ENCODE measurements at regions not wholly inside any gene's neighbourhood (a gene's known extent, or its start where the extent isn't known, plus 50 kb on each side); places are given as distances from the start of the nearest gene placed in this dataset.
A peak's percentile ranks its signal among the peaks of the same experiment; 100 is the strongest.

GRCh38 chr14:49999146-49999761 is 106.4 kb downstream of the ARF6 start:
- no peak for DNase-seq (ENCODE audit: low read depth)

GRCh38 chr14:49999826-50000379 is 107.0 kb downstream of the ARF6 start:
- DNase-seq (ENCODE audit: low read depth): no peak

GRCh38 chr14:50000380-50001150 is 107.7 kb downstream of the ARF6 start:
- no peak for DNase-seq (ENCODE audit: low read depth)

GRCh38 chr14:50001151-50001998 is 108.5 kb downstream of the ARF6 start:
- DNase-seq (ENCODE audit: low read depth): no peak

GRCh38 chr14:50001999-50002925 is 109.4 kb downstream of the ARF6 start:
- no peak for DNase-seq (ENCODE audit: low read depth)

- no peak for DNase-seq (ENCODE audit: low read depth)
These were observed 110.0 kb downstream of the ARF6 start for GRCh38 chr14:50002926-50003212.

GRCh38 chr14:50003213-50004021 is 110.5 kb downstream of the ARF6 start:
- peak; percentile 36 for DNase-seq (ENCODE audit: low read depth)

- no peak for DNase-seq (ENCODE audit: low read depth)
These were observed 110.2 kb downstream of the VCPKMT start for GRCh38 chr14:50006141-50006540.

- no peak for DNase-seq (ENCODE audit: low read depth)
These were observed 109.1 kb downstream of the VCPKMT start for GRCh38 chr14:50007123-50007903.

- no peak for DNase-seq (ENCODE audit: low read depth)
These were observed 107.8 kb downstream of the VCPKMT start for GRCh38 chr14:50008562-50008961.

- no peak for DNase-seq (ENCODE audit: low read depth)
These were observed 107.4 kb downstream of the VCPKMT start for GRCh38 chr14:50008974-50009373.

- DNase-seq (ENCODE audit: low read depth): no peak
These were observed 105.6 kb downstream of the VCPKMT start for GRCh38 chr14:50010752-50011151.

GRCh38 chr14:50011242-50011641 is 105.1 kb downstream of the VCPKMT start:
- DNase-seq (ENCODE audit: low read depth): no peak

GRCh38 chr14:50012644-50013043 is 103.7 kb downstream of the VCPKMT start:
- DNase-seq (ENCODE audit: low read depth): no peak

GRCh38 chr14:50013198-50013918 is 103.0 kb downstream of the VCPKMT start:
- DNase-seq (ENCODE audit: low read depth): no peak

- no peak for DNase-seq (ENCODE audit: low read depth)
These were observed 102.4 kb downstream of the VCPKMT start for GRCh38 chr14:50013934-50014333.

GRCh38 chr14:50014809-50015430 is 101.5 kb downstream of the VCPKMT start:
- DNase-seq (ENCODE audit: low read depth): no peak

- DNase-seq (ENCODE audit: low read depth): no peak
These were observed 100.7 kb downstream of the VCPKMT start for GRCh38 chr14:50015716-50016115.

All from CMK (cell line).